Lower leg skin (tissue), 4 donors: ENCODE measurements at regions not wholly inside any gene's neighbourhood (a gene's known extent, or its start where the extent isn't known, plus 50 kb on each side); places are given as distances from the start of the nearest gene placed in this dataset.

ENCODE experiments used
- DNase-seq, 2 donors: peaks; one replicate each; pipeline ENCODE4 v3.0.0-alpha.2; 2019; ENCODE audit warnings: low spot score in 2 of 2
- H3K4me3 ChIP-seq: fragments of 200-600 bp; sonication (generic); 2 replicates; pipeline ENCODE4 v1.5.1; 2017; ENCODE audit warnings: mild to moderate bottlenecking, low read depth; ENCODE audit not compliant: poor library complexity, severe bottlenecking
- POLR2A ChIP-seq, 2 donors: fragments of 450-650 bp; IDR thresholded peaks; one replicate each; pipeline ENCODE4 v1.6.1; 2016 to 2017; ENCODE audit warnings: antibody characterized with exemption in 2 of 2, mild to moderate bottlenecking in 1 of 2, moderate library complexity in 1 of 2
- WGBS, 2 donors: methylation state at CpG; one replicate each; pipeline ENCODE4 v1.1.5; 2018; 5-methylcytosine and 5-hydroxymethylcytosine counted together
- intact Hi-C: fragments of 100-400 bp; cut with DNase I; formaldehyde crosslinking; loops from one replicate; pipeline ENCODE4 v1.15.0; 2023; ENCODE audit warnings: low total_unique reads
- TF ChIP-seq, protein P1 (sequence below), 3 donors: fragments of 450-650 bp; IDR thresholded peaks; one replicate each; pipeline ENCODE4 v1.5.1; 2016; ENCODE audit warnings: antibody characterized with exemption in 3 of 3, mild to moderate bottlenecking in 3 of 3, moderate library complexity in 2 of 3

DNA sequence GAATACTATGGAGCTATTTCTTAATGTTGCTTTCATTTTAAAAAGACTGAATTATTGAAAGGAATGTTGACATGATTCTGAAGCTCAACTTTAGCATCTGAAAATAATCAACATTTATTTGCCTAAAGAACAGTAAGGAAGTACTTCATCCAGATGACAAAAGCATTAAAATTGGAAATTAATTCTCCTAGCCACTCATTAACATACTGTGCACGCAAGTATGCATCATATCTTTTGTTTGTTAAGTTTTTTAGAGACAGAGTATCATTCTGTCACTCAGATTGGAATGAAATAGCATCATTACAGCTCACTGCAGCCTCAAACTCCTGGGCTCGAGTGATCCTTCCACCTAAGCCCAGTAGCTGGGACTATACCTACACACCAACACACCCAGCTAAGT is 632.1 kb upstream of the ALCAM start:
- DNase-seq = no peak
- H3K4me3 ChIP-seq = no peak overlapping the region
- 75 to 79% methylated on average over 2 of the region's 2 CpGs for WGBS, 2 donors
- intact Hi-C loops = no loop called here
- TF ChIP-seq POLR2A (IDR thresholded peaks at IDR 0.05) = no peak
- TF ChIP-seq, protein P1, sequence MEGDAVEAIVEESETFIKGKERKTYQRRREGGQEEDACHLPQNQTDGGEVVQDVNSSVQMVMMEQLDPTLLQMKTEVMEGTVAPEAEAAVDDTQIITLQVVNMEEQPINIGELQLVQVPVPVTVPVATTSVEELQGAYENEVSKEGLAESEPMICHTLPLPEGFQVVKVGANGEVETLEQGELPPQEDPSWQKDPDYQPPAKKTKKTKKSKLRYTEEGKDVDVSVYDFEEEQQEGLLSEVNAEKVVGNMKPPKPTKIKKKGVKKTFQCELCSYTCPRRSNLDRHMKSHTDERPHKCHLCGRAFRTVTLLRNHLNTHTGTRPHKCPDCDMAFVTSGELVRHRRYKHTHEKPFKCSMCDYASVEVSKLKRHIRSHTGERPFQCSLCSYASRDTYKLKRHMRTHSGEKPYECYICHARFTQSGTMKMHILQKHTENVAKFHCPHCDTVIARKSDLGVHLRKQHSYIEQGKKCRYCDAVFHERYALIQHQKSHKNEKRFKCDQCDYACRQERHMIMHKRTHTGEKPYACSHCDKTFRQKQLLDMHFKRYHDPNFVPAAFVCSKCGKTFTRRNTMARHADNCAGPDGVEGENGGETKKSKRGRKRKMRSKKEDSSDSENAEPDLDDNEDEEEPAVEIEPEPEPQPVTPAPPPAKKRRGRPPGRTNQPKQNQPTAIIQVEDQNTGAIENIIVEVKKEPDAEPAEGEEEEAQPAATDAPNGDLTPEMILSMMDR (IDR thresholded peaks at IDR 0.05) = no peak

DNA sequence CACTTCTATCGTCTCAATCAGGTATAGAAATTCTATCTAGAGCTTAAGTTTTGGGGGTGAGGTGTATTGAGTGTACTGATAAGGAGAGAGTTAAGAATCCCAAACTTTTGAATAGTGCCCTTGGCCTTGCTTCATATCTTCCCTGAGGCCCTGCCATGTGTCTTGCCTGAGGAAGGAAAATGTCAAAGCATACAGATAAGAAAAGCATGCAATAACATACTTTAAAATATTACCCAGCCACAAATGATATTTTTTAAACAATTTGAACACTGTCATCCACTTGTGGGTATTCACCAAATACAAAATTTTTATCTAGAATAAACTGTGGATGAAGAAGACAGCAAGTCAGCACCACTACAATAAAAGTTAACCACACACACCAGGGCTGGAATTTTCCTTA is 631.0 kb upstream of the ALCAM start:
- intact Hi-C loops = no loop called here
- no peak for DNase-seq
- no peak overlapping the region for H3K4me3 ChIP-seq
- TF ChIP-seq, protein P1 (IDR thresholded peaks at IDR 0.05) = no peak
- no peak for TF ChIP-seq POLR2A (IDR thresholded peaks at IDR 0.05)
- WGBS, 2 donors = 66 to 81% methylated on average over 1 of the region's 1 CpG

DNA sequence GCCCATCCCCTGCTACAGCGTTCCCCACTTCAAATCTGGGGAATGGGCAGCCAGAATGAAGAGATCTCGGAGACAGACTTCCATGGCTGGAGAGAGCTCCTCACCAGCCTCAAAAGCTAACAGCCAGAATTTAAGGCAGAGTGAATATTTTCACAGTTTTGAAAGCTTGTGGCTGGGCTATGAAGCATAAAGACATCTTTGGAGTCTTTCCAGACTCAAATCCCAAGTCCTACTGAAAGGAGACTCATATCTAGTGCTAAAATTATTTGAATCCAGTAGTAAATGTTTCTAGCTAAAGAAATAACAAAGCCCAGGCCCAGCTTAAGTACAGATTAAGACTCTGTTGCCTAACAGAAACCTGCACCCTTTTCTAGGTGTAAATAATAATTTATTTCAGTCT is 628.4 kb upstream of the ALCAM start:
- no peak for DNase-seq
- 83 to 91% methylated on average over 2 of the region's 2 CpGs for WGBS, 2 donors
- no peak overlapping the region for H3K4me3 ChIP-seq
- TF ChIP-seq, protein P1 (IDR thresholded peaks at IDR 0.05) = no peak
- TF ChIP-seq POLR2A (IDR thresholded peaks at IDR 0.05) = no peak
- intact Hi-C loops = no loop called here

DNA sequence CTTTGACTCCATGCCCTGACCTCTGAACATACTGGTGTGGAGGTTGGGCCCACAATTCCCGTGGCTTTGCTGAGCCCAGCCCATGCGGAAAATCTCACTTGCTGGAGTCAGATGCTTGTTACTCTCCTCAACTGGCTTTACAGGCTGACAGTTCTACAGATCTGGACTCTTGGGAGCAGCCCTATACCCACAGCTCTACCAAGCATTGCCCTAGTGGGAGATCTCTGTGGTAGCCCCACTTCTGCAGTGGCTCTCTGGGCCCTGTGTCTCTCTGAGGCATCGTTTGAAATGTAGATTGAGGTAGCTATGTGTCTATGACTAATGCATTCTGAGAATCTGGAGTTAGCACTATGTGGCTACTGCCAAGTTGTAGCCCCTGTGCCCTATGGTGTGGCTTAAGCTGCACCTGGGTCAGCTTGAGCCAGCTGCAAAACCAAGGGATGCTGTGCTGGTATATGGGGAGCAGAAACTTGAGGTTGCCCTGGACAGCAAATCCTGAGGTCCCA is 625.8 kb upstream of the ALCAM start:
- 74 to 82% methylated on average over 3 of the region's 3 CpGs for WGBS, 2 donors
- TF ChIP-seq POLR2A (IDR thresholded peaks at IDR 0.05) = no peak
- TF ChIP-seq, protein P1 (IDR thresholded peaks at IDR 0.05) = no peak
- H3K4me3 ChIP-seq = no peak overlapping the region
- DNase-seq = no peak
- intact Hi-C loops = no loop called here

DNA sequence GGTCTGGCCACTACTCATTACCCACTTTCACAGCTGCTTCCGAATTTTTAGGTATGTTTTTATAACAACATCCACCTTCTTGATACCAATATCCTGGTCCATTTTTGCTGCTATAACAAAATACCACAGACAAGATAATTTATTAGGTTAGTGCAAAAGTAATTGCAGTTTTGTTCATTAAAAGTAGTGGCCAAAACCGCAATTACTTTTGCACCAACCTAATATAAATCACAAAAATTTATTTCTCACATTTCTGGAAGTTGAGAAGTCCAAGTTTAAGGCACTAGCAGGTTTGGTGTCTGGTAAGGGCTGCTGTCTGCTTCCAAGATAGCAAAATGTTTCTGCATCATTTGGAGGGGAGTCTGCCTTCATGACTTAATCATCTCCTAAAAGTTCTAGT is 624.7 kb upstream of the ALCAM start:
- WGBS, 2 donors = 78 to 83% methylated on average over 2 of the region's 2 CpGs
- intact Hi-C loops = no loop called here
- DNase-seq = no peak
- H3K4me3 ChIP-seq = no peak overlapping the region
- no peak for TF ChIP-seq POLR2A (IDR thresholded peaks at IDR 0.05)

DNA sequence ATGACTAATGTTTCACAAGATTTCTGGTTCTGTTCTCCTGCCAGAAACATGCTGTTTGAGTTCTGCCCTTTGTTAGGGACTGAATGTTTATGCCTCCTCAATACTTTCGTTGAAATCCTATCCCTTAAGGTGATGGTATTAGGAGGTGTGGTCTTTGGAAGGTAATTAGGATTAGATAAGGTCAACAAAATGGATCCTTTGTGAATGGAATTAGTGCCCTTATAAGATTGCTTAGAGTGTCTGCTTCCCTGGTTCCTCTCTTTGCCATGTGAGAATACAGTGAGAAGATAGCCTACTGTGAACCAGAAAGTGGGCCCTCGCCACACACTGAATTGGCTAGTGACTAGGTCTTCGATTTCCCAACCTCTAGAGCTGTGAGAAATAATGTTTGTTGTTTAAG is 621.4 kb upstream of the ALCAM start:
- TF ChIP-seq, protein P1 (IDR thresholded peaks at IDR 0.05) = no peak
- no peak for TF ChIP-seq POLR2A (IDR thresholded peaks at IDR 0.05)
- intact Hi-C loops = no loop called here
- no peak for DNase-seq
- H3K4me3 ChIP-seq = no peak overlapping the region
- 52 to 54% methylated on average over 3 of the region's 3 CpGs for WGBS, 2 donors
